ENCODE measurements at regions not wholly inside any gene's neighbourhood (a gene's known extent, or its start where the extent isn't known, plus 50 kb on each side); places are given as distances from the start of the nearest gene placed in this dataset.

DNA sequence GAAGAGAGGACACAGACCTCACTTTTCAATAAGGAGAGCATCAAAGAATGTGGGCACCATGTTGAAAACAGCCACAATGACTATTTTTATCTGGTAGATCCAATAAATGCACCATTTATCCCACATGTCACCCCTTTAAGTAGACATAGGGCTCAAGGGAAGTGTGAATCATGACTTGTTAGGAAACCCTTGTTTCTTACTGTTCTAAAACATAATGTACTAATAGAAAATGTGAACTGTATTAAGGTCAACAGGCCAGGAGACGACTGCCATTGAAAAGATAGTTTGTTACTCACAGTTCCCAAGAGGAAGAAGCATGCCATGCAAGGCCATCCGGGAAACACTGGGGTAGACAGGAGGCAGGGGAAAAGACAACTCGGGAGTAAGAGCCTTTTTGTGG, 137.7 kb downstream of the EN1 start:
- no peak overlapping the region for H3K4me3 ChIP-seq (ENCODE audit: control insufficient read depth, low read depth, low read length)
- DNase-seq (ENCODE audit: low read depth) = peak; percentile 79
- TF ChIP-seq, protein P1, sequence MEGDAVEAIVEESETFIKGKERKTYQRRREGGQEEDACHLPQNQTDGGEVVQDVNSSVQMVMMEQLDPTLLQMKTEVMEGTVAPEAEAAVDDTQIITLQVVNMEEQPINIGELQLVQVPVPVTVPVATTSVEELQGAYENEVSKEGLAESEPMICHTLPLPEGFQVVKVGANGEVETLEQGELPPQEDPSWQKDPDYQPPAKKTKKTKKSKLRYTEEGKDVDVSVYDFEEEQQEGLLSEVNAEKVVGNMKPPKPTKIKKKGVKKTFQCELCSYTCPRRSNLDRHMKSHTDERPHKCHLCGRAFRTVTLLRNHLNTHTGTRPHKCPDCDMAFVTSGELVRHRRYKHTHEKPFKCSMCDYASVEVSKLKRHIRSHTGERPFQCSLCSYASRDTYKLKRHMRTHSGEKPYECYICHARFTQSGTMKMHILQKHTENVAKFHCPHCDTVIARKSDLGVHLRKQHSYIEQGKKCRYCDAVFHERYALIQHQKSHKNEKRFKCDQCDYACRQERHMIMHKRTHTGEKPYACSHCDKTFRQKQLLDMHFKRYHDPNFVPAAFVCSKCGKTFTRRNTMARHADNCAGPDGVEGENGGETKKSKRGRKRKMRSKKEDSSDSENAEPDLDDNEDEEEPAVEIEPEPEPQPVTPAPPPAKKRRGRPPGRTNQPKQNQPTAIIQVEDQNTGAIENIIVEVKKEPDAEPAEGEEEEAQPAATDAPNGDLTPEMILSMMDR (conservative IDR thresholded peaks at IDR 0.05; ENCODE audit: control insufficient read depth, insufficient read depth, low read depth, low read length) = no peak

DNA sequence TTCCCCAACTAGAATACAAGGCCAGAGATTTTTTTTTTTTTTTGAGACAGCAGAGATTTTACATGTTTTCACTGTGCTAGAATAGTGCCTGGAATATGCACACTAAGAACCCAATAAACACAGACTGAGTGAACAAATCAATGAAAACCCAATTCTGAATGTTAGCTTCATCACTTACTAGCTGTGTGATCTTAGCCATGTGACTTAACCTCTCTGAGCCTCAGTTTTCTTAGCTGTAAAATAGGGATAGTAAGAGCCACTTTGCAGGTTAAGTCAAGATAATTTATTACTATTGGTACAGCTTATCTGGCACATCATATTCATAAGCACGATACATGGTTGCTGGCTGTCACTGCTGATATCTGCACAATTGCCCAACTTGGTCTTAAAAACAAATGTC, 140.6 kb downstream of the EN1 start:
- DNase-seq (ENCODE audit: low read depth) = no peak
- H3K4me3 ChIP-seq (ENCODE audit: control insufficient read depth, low read depth, low read length) = no peak overlapping the region
- TF ChIP-seq, protein P1 (conservative IDR thresholded peaks at IDR 0.05; ENCODE audit: control insufficient read depth, insufficient read depth, low read depth, low read length) = no peak

DNA sequence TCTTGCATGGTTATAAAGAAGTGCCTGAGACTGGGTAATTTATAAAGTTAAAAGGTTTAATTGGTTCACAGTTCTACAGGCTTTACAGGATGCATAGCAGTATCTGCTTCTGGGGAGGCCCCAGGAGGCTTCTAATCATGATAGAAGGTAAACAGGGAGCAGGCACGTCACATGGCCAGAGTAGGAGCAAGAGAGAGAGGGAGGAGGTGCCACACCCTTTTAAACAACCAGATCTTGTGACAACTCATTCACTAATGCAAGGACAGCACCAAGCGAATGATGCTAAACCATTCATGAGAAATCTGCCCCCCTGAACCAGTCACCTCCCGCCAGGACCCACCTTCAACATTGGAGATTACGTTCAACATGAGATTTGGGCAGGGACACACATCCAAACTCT, 141.1 kb downstream of the EN1 start:
- H3K4me3 ChIP-seq (ENCODE audit: control insufficient read depth, low read depth, low read length) = no peak overlapping the region
- TF ChIP-seq, protein P1 (conservative IDR thresholded peaks at IDR 0.05; ENCODE audit: control insufficient read depth, insufficient read depth, low read depth, low read length) = no peak
- DNase-seq (ENCODE audit: low read depth) = no peak

DNA sequence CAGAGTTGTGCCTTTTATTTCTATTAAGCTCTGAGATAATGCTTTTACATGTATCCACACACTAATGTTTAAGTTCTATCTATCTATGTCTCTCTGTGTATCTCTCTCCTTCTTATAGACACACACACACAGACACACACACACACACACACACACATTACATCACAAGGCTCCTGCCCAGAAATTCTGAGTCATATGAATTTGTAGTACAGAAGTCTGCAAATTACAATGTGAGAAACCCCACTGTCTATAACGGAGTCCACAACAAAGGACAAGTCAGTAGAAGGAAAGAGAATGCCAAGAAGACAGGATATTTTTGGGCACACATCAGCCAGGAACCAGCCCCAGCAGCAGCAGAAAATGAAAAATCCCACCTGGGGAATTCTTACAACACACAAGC, 142.4 kb downstream of the EN1 start:
- DNase-seq (ENCODE audit: low read depth) = peak; percentile 90
- TF ChIP-seq, protein P1 (conservative IDR thresholded peaks at IDR 0.05; ENCODE audit: control insufficient read depth, insufficient read depth, low read depth, low read length) = no peak
- H3K4me3 ChIP-seq (ENCODE audit: control insufficient read depth, low read depth, low read length) = no peak overlapping the region

DNA sequence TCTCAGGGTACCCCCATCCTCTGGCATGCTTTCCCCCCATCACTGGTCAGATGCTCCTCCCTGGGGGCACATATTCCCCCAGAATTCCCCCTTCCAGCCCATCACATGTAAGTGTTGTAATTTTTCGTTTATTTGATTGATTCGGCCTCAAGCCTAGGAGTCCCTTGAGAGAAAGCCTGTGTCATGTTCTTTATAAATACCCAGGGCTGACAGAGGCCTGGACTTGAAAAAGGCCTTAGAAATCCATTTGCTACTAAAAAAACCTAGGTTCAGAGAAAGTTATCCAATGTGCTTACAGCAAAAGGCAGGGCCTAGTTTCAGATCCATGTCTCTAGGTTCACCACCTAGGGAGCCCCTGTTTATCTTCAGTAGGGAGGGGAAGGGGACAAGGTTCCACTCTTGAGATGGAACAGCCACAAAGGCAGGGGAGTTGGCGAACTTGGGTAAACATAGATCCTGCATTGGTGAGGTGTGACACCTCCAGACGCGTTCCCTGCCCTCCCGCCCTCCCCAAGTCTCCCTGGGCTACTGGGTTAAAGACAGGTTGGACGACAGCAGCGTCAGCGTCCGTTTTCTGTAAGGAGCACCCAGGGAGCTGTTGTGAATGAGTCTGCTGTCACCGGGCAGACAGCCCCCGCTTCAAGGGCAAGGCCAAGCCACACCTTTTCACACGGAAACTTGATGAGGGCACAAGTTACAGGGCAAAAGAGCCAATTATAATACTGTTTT, 147.8 kb downstream of the EN1 start:
- no peak for DNase-seq (ENCODE audit: low read depth)

DNA sequence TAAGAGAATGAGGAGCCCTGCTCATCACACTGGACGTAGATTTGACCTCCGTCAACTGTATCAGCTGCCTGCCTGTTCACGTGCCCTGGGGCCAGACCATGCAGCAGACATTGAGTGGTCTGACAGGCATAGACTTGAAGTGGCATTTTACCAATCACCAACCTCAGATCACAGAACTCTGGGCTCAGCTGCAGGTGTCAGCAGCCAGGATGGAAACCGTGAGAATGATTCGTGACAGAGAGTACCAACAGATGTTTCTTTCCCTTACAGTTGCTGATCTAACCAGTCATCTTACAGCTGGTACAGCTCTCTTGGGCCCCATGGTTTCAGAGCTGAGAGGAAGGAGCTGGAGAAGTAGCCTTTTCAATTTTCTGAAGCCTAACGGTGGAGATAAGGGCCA, 148.9 kb downstream of the EN1 start:
- no peak overlapping the region for H3K4me3 ChIP-seq (ENCODE audit: control insufficient read depth, low read depth, low read length)
- TF ChIP-seq, protein P1 (conservative IDR thresholded peaks at IDR 0.05; ENCODE audit: control insufficient read depth, insufficient read depth, low read depth, low read length) = no peak
- no peak for DNase-seq (ENCODE audit: low read depth)

More for the DNA sequence above, 147.8 kb downstream of the EN1 start:
- no peak overlapping the region for H3K4me3 ChIP-seq (ENCODE audit: control insufficient read depth, low read depth, low read length)
- TF ChIP-seq, protein P1 (conservative IDR thresholded peaks at IDR 0.05; ENCODE audit: control insufficient read depth, insufficient read depth, low read depth, low read length) = no peak

Data from fibroblast of mammary gland (primary cell).